NCI-H748 treated with DMSO at 0.1 percent for 48 hours (cell line): ENCODE measurements at regions not wholly inside any gene's neighbourhood (a gene's known extent, or its start where the extent isn't known, plus 50 kb on each side); places are given as distances from the start of the nearest gene placed in this dataset.
"Not testable (repeated sequence)": the region's sequence is repeated elsewhere in the genome, so short reads cannot be mapped to it uniquely, and the experiment has no call there.

Experiments used
- DNase-seq: peaks from one replicate; lab custom pipeline; 2025; lab: John Stamatoyannopoulos, UW

DNA sequence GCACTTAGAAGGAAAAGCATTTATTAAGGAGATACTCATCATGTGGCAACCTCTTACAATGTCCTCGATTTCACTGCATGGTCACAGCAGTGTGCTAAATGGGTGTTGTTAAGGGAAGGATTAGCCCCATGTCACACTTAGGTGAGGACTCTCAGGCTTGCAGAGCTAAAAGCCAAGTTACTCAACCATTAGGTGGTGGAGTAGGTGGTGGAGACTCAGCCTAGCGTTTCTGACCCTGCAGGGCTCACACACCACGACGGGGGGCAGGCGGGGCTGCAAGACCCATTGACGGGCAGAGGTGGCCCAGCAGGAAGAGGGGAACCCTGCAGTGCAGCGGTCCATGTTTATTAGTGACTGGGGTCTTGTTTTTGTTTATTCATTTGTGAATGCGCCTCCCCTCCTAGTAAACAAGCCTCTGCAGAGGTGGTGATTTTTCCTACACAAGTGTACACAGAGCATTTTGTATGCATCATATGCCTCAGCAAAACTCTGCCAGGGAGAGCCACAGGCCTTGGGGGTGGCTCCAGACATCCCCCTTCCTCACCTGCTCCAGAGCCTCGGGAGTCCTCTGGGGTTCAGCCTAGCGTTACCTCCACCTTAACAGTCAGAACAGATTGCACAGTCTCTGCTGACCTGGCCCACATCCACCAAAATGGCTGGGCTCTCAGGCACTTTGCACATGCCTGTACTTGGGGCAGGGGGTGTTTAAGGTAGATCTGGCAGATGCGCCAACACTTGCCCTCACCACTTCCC is 216.7 kb downstream of the C16orf95 start:
- no peak for DNase-seq

DNA sequence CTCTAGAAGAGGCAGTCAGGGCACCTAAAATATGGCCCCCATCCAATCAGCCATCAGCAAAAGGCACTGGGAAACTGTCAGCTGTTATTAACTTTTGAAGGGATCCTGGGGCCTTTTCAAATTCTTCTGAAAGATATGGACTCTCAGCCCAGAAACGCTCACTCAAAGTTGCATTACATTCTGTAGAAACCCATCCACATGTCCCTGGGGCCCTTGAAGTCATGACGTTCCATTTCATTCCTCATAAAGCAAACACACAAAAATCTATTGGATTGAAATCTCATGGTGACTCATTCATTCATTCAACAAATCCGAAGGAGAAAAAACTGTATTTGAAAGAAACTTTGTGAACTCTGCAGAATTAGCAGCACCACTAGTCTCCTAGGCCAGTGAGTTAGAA is 215.3 kb downstream of the C16orf95 start:
- no peak for DNase-seq

DNA sequence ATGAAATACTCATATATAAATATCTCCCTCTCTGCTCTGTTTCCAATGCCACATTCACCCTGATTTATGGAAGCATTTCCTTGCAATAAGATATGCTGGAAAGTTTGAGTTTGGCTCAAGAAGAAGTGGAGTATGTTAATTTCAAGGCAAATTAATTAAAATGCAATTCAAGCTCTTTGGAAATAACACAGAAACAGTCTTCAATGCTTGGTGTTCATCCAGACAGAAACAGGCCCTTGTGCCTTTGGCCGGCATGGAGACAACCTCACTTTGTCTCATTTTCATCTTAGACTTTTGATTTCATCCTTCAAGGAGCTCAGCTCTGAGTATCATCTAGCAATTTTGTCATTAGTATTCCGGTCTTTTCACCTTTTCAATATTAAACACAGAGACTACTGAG is 210.0 kb downstream of the C16orf95 start:
- DNase-seq: no peak

DNA sequence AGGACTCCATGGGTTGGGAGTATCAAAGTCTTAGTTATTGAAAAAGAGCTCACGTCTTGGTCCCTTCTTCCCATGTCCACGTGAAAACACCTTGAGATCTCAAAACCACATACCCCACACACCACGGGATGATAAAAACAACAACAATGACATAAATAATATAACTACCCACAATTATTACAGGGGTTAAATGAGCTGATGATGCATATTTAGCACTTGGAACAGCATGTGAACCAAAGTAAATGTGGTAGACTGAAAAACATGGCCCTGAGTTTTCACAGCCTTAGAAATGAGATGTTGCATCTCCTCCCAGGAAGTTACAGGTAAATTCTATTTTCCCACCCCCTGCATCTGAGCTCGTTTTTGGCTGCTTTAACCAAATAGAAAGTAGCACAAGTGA is 208.9 kb downstream of the C16orf95 start:
- no peak for DNase-seq

DNA sequence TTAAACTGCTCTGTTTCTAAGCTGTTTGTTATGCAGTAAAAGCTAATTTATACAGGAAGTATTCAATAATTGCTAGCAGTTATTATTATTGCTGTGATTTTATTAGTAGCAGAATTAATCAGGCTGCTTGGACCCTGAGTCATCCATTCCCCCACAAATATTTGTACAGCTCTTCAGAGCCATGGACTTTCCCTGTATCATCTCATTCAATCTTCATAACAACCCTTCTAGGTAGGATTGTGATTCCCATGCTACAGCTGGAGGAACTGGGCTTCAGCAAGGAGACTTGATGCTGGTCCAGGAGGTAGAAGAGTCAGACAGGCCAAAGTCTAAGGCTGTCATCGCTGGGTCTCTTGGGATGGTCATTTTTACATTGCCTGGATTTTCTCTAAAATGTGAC is 208.3 kb downstream of the C16orf95 start:
- no peak for DNase-seq

DNA sequence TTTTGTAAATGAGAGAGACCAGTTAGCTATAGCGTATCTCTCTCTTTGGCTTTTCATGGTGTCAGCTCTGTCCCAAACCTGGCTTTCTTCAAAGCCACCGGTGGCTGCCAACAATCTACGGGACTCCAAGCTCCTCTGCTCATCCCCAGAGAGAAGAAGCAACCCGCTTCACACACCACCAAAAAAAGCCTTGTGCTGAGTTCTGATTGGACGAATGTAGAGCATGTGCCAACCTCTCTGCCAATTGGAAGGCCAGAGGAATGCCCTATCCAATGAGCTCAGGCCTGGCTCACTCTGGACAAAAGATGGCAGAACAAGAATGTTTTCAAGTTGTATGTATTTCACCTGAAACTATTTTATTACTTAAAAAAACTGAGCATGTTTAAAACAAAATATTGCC is 202.4 kb downstream of the C16orf95 start:
- no peak for DNase-seq

DNA sequence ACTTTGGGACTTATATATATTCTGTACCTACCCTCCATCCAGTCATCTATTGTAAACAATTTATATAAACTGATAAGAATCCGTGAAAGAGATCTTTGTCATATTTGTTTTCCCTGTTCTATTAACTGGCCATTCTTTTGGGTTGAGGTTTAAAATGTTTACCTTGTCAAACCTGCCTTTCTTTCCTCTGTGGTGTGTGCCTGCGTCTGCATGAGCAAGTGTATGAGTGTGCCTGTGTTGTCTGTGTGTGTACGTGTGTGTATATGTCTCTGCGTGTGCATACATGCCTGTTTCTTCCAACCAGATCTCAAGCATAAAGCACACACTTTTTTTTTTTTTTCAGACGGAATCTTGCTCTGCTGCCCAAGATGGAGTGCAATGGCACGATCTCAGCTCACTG is 201.5 kb downstream of the C16orf95 start:
- DNase-seq: no peak

DNA sequence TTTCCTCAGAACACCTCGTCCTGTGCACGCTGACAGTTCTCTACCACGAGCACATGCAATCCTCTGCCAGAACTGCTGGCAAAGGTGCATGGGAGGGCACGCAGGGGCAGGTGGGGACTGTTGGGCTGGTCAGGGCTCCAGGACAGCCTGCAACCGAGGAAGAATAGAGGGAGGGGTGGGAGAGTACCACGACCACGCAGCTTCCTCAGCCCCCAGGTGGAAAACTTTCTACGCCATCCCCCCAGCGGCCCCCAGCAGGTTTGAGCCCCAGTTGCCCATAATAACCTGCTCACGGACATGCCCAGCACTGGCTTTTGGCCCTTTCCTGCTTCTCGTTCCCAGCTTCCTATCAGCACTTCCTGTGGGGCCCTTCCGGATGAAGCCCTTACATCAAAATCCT is 199.3 kb downstream of the C16orf95 start:
- no peak for DNase-seq

DNA sequence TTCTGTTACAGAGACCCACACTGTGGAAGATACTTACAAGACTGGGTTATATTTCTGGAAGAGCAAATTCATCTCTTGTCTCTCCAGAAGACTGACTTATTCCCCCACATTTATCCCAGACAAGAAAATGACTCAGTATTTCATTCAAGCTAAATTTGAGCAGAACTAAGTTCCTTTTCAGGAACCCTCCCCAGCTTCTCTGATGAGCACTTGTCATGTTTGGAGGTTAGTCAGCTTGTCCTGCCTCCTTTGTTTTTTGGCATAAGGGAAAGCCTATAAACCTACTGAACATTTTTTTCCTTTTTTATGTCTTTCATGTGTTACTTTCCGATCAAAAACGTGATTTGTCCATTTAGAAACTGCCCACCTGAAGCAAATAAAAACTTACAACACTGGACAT is 198.0 kb downstream of the C16orf95 start:
- no peak for DNase-seq

DNA sequence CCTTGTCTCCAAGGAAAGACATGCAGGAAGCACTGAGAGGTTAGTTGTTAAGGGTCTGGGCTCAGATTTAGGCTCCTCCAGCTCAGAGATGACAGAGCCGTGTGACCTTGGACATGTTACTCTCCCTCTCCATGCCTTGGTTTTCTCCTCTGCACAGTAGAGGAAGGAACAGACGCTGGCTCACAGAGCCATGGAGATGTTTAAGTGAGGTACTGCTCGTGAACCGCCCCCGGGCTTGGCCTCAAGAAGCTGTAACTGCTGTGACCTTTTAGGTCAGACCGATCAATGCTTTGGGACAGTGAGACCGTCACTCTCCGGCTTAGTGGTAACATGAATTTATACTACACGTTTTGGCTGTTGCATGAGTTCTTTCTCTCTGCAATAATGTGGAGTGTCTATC is 197.4 kb downstream of the C16orf95 start:
- DNase-seq: no peak

DNA sequence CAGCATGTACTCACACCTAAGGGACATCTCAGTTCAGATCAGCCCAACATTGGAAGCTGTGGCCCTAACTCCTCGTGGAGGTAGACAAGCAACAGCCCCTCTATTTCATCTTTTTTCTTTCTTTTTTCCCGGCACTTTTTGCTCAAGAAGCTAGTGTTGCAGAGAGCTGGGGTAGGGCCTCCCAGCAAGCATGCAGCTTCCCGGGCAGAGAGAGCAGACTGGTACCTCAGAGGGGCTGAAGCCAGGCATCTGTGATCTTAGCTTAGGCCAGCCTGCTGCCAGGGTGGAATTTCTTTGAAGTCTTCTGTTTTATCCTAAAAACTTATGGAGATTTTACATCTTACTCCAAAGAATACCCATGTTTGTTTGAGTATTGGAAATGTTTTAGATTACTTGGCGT is 195.4 kb downstream of the C16orf95 start:
- DNase-seq: no peak

DNA sequence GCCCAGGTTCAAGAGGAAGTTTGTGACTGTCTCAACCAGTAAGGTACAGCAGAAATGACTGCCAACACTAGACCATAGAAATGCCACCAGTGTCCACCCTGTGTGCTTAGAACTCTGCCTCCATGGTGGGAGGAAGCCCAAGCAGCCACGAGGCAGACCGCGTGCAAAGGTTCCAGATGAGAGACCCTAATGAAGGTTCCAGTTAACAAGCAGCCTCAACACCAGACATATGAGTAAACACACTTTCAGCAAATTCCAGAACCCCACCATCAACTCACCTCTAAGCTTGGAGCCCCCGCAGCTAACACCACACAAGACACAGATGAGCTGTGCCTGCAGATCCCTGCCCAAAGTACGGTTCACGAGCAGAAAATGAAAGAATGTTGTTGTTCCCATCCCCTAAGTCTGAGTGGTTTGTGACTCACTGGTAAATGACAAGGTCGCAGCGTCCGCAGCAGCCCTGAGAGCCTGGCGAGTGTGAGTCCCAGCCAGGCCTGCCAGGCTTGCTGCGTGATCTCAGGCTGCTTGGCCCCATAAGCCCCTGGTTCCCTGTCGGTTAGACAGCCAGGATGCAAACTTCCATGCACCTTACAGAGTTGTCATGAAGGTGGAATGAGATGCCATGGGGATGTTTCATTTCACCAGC is 193.7 kb downstream of the C16orf95 start:
- DNase-seq: no peak

DNA sequence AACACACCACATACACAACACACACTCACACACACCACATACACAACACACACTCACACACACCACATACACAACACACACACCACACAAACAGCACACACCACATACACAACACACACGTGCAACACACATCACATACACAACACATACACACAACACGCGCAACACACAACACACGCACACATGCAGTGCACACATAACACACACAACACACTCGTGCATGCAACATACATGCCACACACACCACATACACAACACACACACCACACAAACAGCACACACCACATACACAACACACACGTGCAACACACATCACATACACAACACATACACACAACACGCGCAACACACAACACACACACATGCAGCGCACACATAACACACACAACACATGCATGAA is 192.8 kb downstream of the C16orf95 start:
- not testable (repeated sequence) for DNase-seq

DNA sequence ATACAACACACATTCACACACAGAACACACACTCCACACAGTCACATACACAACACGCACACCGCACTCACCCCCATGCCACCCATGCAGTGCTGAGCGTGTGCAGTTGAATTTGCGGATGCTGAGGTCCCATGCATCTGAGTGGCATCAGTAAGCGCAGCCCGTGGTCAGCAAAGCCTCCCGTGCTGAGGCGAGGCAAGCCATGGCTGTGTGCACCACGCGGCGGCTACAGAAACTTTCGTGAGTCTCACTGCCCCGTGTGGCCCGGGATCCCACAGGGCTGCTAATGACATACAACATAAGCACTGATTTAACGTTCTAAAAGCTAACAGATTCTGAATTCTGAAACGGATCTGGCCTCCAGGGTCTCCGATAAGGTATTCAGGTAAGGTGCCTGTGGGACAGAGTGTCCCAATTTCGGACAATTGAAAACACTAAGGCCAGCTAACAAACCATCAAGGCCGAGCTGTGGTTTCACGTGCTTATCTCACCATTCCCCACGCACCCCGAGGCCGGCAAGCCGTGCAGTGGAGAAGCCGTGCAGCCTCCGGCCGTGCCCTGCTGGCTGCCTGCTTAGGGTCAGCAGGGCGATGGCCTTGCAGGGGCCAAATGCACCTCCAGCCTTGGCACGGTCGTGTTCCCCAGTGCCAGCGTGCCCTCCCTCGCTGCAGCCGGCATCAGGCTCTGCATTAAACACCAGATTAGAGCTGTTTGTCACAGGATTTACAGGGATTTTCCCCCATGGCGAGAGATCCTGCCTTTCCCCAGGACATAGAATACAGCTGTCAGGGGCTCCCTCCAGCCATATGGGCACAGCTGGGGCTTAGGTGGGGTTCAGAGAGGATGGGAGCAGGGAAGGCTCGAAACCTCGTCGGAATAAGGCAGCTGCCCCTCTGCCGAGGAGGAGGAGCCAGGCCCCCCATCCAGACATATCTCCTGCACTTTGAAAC is 191.7 kb downstream of the C16orf95 start:
- no peak for DNase-seq

DNA sequence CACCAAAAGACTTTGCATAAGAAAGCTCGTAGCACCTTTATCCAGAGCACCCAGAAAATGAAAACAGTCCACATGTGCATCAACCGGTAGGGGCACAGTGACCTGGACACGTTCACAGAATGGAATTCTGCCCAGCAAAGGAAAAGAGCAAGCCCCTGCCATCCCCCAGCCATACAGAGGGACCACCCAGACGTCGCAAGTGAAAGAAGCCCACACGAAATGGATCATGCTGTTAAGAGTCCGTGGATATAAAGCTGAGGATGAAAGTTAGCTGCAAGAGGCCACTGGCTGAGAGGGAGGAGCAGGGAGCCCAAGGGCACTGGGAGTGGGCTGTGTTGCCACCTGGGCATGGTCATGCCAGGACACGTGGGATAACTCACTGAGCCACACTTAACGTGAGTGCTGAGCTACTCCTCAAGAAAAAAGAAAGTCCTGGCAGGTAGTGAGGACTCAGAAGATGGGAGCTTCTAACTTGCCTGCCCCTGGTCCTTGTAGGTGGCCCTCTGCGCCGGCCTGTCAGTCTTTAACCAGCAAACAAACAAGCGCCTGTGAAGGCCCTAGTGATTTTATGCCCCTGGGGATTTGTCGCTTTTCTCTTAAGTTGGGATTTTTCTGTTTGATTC is 190.7 kb downstream of the C16orf95 start:
- DNase-seq: no peak

DNA sequence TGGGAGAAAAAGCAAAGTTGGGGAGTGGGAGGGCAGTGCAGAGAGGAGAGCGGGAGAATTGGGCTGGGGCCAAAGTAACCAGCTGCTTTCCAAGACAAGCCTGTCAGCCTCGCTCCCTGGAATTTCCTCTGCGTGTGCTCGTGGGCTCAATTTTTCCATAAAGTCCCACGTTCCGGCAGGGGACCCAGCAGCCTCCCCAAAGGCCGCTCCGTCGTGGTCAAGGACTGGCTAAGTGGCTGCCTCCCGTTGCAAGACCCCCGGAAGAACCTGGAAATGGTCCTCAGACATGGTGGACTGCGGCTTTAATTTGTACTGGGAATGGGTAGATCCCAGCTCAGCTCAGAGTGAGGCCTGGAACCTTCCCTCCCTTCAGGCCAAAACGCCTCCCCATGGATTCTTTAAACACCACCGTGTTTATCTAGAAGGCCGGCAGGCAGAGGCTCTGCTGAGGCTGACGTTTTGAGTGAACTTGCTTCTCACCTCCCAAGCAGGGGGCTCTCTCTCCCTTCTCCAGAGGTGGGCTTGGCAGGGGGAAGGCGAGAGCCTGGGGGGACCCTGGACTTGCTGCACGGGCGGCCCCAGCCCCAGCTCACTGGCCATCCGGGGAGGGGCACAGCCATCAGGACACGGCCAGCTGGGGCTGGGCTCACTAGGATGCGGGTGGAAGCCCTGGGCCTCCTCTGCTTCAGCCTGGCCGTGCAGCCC is 190.0 kb downstream of the C16orf95 start:
- no peak for DNase-seq

DNA sequence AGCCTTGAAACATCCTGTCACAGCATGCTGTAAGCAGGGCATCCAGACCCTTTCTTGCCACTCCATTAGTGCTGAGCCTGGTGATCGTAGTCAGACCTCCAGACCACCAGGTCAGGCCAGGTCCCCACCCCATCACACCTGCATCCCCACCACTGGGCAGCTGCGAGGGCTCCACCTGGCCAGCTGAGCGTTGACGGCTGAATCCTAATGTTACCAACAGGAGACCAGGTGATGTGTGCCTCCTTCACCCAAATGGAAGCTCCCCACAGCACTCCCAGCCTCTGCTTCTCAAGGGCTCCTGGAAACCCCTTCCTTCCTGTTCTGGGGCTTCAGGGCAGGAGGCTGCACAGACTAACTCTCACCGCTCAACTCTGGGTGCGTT is 189.4 kb downstream of the C16orf95 start:
- no peak for DNase-seq

DNA sequence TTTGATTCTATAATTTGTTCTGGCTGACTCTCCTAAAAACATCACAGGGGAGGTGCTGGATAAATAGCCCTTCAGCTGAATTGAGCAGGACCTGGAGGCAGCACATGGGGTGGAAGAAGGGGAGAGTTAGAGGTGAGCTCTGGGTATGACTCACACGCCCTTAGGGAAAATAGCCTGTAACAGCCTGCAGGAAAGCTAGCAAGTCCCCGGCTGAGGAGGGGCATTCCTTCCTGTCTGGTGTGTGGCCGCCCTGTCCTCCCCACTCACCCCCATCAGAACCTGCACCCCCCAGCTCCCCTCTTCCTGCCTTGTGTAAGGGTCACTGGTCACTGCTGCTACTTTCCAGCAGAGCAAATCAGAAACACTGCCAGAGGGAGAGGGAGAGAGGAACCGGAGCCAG is 187.4 kb downstream of the C16orf95 start:
- DNase-seq: no peak

DNA sequence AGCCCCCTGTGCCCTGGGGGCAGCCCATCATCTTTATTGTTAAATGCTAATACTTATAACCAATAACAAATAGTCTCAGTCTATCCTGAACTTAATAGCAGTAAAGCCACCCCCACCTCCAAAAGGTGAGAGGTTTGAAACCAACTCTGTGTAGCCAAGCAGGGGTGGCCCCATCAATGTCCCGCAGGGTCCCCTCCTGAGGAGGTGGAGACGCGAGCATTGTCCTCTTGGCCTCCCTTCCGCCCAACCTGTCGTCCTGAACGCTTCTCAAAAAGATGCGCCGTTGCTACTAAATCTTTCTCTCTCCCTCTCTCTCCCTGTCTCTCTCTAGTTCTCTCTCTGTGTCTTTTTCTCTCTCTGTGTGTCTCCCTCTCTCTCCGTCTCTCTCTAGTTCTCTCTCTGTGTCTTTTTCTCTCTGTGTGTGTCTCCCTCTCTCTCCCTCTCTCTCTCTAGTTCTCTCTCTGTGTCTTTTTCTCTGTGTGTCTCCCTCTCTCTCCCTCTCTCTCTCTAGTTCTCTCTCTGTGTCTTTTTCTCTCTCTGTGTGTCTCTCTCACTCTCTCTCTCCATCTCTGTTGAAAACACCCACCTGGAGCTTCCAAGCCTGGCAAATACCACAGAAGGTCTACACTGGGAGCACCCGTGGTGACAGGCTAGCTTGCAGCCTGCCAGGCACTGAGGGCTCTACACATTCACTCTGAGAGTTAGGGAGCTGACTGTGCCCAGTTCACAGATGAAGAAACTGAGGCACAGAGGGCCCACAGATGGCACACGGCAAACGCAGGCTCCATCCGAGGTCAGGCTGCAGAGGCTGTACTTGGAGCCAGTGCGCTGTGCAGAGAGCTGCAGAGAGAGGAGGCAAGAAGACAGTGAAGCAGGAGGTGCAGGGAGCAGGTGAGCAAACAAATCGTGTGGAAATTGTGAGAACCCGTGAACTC is 185.9 kb downstream of the C16orf95 start:
- no peak for DNase-seq

DNA sequence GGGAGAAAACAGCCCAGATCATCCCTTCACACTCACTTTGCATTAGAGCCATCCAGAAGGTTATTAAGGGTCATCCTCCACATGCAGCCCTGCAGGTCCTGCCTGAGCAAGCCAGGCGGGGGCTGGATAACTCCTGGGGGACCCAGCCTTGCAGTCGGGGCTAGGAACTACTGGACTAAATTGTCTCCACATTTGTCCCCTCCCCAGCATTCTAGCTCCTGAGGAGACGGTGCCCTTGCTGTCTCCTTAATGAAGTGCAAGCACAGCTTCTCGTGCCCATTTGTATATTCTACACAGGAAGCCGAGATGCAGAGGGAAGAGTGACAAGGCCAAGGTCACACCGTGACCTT is 185.2 kb downstream of the C16orf95 start:
- DNase-seq: no peak
